ENCODE measurements at regions not wholly inside any gene's neighbourhood (a gene's known extent, or its start where the extent isn't known, plus 50 kb on each side); places are given as distances from the start of the nearest gene placed in this dataset.
"Not testable (repeated sequence)": the region's sequence is repeated elsewhere in the genome, so short reads cannot be mapped to it uniquely, and the experiment has no call there.

DNA sequence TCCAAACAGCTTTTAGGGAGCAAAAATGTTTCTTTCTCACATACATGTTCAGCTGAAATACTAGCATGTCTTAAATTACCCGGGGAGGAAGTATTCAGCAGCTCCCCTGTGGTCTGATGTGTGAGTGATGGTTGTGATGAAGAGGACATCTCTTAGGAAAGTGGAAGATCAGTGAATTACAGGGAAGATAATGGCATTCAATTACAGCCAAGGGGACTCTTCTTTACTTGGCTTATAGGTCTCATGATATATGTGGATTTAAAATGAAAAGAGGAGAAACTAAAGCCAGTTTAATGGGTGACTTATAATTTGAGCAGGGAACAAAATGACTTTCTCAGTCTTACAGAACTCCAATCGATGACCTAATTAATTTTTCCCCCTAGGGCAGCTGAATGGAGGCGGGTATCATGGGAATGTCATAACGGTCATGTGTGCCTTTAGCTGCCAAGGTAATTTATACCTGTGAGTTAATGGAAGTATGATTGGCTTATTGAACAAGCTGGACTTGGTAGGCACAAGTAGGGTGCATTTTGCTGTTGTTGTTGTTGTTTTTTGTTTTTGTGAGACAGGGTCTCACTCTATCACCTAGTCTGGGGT, 198.8 kb downstream of the HIPK3 start:
- DNase-seq = no peak

DNA sequence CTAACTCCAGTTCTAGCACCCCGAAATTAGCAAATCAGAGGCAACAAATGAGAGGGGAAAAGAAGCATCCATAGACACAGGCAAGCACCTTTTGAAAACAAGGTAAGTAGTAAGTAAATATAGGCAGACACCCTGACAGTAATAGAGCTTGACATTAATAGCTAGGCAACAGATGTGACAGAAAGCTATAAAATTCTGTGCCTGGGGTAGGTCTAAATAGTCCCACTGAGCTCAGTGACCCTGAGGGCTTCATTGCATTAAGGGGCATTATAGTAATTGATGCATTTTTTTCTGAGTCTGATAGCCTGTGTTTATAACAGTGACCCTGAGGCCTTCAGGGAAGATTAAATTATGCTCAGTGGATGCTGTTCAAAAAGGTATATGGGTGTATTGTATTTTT, 197.1 kb downstream of the HIPK3 start:
- DNase-seq = no peak

DNA sequence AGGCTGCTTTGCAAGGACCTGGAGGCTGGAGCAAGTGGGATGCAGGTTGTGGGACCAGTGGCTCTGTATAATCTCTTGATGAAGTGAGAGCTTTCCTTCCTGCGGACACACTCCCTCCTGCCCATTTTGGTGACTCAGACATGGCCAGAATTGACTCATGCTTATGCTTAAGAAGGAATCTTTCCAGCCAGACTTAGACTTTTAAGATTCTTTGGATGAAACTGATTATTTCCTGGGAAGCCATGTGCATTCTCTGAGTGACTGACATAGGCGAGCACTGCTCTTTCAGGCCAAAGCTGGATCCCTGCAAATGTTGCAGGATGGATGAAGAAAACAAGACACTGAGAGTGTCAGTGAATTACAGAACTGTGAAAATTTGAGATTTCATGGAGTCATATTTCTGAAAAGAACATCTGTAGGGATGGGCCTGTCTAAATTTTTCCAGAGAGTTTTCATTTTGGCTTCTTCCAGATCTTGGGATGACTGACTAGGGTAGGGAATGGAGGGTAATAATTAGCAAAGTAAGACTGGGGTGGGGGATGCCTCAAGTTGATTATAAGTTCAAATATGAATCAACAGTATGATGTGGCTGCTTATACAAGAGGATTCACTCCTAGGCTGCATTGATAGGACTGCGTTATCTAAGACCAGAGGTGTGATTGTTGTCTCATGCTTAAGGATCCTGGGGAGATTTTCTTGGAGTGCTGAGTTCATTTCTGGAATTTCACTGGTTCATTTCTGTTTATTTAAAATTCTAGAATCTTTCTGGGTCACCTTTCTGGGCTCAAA, 195.8 kb downstream of the HIPK3 start:
- no peak for DNase-seq

DNA sequence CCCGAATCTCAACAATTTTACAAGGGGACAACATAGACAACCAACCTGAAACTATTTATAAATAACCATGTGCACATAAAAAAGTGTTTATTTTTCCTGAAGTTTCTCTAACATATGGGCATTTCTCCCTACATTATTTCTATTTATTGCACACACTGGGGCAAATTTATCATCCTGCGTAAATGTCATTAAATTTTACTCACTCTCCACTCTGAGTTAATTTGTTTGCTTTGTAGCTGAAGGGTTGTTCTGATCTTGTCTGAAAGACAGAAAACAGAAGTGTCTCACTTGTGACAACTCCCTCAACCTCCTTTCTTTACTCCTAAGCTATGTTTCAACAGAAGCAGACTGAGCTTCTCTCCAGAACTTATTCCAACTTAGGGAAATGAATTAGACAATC, 194.2 kb downstream of the HIPK3 start:
- DNase-seq = no peak

DNA sequence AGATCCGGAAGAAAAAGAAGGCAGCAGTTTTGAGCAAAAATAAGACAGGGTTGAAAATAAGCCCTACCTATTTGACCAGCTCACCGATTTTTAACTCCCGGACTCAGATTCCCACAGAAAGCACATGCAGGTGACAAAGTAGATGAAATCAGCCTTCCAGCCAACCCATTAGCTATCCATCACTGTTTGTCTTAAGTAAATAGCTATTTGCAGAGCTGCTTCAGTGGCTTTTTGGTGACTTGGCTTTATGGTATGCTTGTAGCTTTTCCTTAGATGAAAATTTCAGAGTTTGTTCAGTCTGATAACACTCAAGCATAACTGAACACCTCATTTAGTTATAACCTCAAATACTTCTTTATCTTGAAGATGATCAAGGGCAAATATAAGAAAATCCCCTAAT, 192.6 kb downstream of the HIPK3 start:
- DNase-seq = no peak

DNA sequence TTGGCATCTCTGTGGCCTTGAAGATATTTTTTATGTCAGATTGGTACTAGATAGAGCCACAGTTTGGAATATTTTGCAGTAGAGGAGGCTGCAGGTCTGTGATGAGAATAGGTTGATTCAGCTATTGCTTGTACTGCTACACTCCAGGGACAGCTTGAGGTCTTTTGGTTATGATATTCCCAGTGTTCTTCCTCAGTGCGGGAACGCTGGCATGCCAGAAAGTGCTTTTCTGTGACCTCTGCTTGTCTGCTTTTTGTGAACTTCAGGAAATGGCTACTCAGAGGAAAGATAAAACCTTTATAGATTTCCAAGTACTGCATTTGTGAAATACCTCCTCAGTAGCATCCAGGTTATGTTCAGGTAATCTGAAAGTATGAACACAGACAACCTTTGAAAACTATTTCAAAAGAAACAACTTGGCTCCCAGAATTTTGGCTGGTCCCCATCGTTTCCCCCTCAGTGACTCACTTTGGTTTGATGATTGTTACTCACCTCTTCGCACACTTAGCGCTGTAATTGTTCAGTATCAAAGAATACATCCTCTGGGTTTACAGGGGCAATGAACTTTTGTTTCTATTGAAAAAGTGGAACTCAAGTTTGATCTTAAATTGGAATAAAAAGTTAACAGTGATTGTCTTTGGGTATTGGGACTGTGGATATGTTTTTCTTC, 191.4 kb downstream of the HIPK3 start:
- no peak for DNase-seq

DNA sequence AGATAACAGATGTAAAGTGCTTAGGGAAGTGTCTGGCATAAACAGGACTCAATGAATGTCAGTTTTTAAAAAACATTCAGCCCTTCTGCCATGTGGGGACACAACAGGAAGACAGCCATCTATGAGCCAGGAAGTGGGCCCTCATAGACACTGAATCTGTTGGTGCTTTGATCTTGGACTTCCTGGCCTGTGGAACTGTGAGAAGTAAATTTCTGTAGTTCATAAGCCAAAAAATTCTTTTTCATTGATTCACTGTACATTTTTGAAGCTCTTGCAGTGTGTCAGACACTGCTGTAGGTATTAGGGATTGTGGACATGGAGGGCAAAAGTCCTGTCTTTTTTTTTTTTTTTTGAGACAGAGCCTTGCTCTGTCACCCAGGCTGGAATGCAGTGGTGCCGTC, 188.6 kb downstream of the HIPK3 start:
- no peak for DNase-seq

DNA sequence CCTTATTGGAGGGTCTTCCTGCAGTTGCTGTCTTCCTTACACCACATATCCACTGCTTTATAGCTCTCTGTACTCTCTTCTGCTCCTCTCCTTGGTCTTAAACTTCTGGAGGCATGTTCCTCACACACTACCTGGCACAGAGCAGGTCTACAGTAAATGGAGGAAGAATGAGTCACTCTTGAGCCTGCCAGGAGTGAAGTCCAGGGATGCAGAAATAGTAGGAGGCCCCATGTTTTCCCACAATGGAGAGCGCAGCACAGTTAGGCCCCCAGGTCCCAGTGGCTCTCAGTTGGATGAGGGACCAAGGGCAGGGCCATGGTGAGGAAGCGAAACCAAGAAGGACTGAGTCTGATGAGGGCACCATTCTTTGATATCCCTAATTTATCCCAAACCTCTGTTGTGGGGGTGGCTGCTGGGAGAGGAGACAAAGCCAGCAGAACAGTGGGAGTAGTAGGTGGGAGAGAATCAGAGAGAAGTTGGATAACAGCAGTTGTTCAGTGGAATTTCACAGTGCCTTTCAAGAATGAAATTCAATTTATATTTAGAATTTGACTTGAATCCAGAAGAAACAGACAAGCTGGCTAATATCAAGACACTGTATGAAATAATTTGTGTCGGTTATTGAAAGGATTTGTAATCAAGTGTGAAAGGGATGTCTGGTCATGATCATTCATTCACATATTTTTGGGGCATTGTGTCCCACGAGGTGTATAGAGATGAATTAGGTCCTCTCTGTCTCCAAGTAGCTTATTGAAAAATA, 187.8 kb downstream of the HIPK3 start:
- no peak for DNase-seq

DNA sequence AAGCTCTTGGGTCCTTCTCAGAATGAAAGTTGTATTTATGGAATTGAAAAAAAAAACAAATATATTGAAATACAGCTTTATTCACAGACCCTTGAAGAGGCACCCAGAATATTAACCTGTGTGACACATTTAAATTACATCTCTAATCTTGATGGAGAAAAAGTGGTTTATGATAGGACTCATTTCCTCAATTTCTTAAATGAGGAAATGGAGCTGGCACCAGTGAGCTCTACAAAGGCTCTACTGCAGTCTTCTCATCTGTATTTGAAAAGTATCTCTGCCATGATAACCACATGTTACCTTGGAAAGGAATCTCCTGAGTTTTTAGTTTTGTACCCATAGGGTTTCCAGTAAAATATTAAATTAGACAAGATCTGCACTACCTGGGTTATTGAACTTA, 186.5 kb downstream of the HIPK3 start:
- no peak for DNase-seq

DNA sequence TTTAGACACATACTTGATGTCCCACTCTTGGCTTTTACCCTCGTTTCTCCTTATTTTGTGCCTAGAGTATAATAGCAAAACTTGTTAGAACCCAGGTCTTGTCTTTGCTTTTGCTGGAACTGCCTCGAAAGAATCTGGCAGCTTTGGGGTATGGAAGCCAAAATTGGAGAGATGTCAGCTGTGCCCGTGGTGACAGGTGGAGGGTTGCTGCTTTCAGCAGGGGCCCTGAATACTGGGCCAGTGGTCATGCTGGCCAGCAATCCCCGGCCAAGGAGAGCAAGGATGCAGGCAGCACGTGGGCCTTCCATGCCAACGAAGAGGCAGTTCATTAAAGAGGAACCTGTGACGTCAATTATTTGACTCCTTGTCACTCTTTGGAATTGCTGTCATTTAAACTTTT, 181.1 kb downstream of the HIPK3 start:
- no peak for DNase-seq

DNA sequence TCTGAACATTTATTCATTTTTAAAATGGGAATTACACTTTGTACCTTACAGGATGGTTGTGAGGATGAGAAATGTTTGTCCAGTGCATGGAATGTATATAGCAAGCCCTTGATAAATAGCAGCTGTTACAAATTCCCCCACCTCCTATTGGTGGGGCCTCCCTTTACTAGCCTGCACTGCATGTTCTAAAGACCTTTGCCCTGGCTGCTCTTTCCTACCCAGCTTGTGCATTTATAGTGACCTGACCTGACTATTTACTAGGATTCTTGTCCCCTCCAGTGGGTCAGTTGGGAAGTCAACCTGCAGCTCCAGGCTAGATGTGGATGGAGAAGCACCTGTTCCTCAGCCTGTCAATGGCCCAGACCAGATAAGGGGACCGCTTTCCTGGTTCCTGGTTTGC, 180.3 kb downstream of the HIPK3 start:
- no peak for DNase-seq

DNA sequence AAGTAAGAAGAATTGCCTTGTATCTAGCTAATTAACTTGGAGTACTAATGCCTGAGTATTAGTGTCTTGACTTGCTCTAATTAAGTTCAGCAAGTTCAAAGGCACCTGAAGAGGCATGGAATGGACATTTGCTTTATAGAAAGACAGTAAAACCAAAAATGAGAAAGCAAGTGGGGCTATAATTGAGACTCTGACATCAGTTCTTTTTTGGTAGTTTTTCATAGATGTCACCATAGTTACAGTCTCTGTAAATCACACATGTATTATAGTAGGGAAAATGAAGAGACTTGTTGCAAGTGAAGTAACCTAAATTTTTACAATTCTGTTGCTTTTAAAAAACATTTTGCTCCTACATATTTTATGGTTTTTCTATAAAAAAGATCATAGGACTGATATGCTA, 178.0 kb downstream of the HIPK3 start:
- DNase-seq = no peak

DNA sequence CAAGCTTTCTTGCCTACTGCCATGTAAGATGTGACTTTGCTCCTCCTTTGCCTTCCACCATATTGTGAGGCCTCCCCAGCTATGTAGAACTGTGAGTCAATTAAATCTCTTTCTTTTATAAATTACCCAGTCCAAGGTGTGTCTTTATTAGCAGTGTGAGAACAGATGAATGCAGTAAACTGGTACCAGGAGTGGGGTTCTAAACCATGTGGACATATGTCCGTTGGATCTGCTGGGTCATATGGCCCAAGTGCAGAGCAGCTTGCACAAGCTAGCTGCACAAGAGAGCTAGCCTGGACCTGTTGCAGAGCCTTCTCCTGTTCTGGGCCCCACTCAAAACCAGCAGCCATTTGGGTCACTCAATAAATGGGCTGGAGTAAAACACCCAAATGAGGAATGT, 177.1 kb downstream of the HIPK3 start:
- DNase-seq = no peak

DNA sequence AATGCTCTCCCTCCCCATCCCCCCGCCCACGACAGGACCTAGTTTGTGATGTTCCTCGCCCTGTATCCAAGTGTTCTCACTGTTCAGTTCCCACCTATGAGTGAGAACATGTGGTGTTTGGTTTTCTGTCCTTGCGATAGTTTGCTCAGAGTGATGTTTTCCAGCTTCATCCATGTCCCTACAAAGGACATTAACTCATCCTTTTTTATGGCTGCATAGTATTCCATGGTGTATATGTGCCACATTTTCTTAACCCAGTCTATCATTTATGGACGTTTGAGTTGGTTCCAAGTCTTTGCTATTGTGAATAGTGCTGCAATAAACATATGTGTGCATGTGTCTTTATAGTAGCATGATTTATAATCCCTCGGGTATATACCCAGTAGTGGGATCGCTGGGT, 171.3 kb downstream of the HIPK3 start:
- not testable (repeated sequence) for DNase-seq

DNA sequence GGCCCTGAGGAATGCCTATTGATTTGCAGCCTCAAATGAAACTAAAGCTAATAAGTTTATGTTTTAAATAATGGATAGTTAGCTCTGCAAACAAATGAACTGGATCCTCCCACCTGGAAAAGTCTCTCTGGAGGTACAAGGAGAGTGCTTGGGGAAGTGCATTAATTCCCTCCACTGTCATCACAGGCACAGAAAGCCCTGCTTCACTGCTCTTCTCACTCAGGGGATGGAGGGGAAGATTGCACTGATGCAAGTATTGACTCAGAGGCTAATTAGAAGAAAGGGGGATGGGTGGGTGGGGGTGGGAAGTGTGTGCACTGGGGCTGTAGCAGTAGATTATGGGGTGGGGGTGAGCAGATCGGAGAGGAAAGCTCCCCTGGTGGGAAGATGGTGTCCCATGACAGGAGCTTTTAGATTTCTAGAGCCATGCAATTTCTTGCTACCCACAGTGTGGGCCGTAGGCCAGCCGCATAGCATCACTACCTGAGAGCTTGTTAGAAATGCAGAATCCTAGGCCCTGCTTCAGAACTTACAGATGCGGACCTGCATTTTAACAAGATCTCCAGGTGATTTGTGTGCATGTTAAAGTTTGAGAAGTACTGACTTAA, 163.9 kb downstream of the HIPK3 start:
- no peak for DNase-seq

DNA sequence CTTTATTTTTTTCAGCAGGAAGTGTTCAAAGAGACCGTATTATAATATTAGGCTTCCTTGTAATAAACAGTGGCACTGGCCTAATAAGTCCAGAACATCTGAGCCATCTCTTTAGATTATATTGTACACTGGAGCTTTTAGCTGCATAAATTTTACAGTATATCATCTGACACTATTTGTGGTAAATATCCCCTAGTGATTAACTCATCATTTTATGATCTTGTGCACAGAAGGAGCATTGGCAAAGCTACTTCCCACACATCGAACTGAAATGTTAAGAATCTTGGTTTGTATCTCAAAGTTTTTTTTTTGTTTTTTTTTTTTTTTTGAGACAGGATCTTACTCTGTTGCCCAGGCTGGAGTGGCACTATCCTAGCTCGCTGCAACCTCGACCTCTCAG, 162.7 kb downstream of the HIPK3 start:
- DNase-seq = no peak

DNA sequence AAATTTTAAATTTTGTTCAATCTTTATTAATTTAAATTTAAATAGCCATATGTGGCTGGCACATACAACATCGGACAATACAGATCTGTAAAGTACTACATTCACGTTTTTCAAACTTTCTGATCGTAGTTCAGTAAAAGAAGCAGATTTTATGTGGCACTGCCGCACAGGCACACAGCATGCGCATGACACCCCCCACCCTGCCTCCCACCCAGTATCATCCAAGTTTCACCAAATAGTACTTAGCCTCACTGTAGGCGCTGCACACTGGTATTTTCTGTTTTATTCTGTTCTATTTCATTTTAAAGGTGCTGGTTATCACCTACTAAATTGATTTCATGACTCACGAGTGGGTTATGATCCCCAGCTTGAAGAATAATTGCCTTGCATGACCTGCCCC, 159.9 kb downstream of the HIPK3 start:
- no peak for DNase-seq

DNA sequence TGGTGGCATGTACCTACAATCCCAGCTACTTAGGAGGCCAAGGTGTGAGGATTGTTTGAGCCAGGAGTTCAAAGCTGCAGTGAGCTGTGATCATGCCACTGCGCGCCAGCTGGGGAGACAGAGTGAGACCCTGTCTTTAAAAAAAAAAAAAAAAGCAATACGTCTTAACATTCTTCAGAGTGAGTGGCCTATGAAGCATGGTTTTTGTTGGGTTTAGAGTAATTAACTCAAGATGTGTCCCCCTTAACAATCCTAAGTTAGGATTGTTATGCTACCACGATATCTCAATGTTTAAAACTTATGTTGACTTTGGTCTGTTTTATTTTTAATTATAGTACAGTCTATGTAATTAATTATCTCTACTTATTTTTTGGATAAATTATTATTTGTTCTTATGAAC, 156.1 kb downstream of the HIPK3 start:
- no peak for DNase-seq

DNA sequence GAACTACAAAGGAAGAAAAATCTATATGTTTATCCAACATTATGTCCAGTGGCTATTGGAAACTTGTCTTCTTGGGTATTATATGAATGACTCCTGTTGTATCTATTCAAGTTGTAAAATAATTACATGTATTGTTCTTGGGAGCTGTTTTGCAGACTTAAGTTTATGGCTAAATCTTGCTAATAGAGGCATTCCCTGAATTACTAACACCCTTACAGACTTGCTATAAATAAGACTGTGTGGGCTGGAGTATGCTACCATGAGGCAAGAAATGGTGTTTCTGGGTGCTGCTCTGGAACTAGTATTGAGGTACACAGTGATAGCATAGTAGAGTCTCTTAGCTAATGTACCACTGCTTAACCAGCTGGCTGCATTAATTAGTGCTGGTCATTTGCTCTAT, 155.1 kb downstream of the HIPK3 start:
- DNase-seq = no peak

DNA sequence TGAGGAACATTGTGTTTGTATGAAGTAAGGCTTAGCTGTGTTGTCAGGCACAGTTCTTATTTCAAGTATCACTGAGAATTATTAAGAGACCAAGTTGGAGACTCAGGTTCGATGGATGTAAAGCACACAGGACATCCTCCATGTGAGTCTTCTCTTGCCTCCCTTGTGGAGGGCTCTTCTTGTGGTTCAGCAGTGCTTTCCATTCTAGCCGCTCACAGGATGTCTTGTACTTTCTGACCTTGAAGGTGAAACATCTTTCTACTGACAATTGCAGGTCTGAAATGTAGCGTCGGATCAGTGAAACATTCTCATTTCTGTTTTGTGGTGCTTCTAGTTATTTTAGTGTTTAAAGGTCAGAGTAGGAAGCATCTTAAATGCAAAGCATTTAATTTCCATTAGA, 154.6 kb downstream of the HIPK3 start:
- no peak for DNase-seq

DNA sequence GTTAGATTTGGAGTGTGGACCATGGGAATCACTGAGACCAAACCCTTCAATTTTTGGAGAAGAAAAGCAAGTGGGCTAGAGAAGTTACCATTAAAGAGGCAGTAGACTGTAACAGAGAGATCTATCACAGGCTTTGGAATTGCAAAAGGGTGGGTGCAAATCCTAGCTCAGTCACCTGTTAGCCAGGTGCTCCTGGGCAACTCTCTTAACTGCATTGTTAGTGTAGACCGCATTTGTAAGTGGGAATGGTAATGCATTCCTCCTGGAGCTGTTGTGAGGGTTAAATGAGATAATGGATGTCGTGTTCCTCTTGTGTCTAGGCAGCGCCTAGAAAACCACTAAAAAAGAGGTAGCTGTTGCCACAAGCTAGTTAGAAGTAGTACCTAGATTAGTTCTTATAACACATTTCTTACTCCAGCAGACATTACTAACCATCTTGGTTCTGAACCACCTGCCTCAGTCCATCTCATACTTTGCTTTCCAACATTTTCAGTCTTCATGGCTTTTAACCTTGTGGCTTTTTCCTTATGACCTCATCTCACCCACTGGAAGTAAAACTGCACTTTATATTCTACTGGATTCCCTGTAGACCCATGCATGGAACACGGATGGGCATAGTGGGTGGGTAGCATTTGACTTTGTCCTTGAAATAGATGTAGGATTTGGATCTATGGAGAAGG, 153.0 kb downstream of the HIPK3 start:
- no peak for DNase-seq

Measured in CD4-positive, alpha-beta T cell treated with Interleukin-4 for 1 hour (primary cell).